Loucy (cell line): ENCODE measurements at regions not wholly inside any gene's neighbourhood (a gene's known extent, or its start where the extent isn't known, plus 50 kb on each side); places are given as distances from the start of the nearest gene placed in this dataset.

Experiments
- EZH2phosphoT487 ChIP-seq: fragments of 200-600 bp; IDR thresholded peaks from 2 replicates; pipeline ENCODE4 v1.6.1; 2018; ENCODE audit warnings: antibody characterized with exemption, mild to moderate bottlenecking, moderate library complexity, borderline replicate concordance
- TF ChIP-seq, protein P1 (sequence below): fragments of 200-600 bp; sonication (generic); conservative IDR thresholded peaks from 2 replicates; pipeline ENCODE4 v1.5.1; 2014; ENCODE audit warnings: mild to moderate bottlenecking, antibody characterized with exemption, low read length

DNA sequence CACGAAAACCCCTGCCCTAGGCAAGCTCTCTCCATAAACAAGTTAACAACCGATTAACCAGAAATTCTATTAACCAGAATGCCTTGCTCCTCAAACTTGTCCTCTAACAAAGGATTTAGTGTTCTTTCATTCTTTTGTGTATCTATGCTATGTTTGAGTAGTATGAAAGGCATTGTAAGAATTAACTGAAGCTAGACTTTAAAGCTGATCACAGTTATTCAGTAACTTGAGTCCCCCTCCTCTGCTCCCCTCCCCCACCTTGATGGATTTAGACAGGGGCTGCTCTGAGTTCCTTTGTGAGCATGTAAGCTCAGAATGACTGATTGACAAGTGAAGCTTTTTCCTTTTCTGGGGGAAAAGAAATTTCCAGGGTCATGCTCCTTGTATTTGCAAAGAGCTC is 257.6 kb downstream of the TTLL7 start:
- no peak for TF ChIP-seq EZH2phosphoT487
- TF ChIP-seq, protein P1, sequence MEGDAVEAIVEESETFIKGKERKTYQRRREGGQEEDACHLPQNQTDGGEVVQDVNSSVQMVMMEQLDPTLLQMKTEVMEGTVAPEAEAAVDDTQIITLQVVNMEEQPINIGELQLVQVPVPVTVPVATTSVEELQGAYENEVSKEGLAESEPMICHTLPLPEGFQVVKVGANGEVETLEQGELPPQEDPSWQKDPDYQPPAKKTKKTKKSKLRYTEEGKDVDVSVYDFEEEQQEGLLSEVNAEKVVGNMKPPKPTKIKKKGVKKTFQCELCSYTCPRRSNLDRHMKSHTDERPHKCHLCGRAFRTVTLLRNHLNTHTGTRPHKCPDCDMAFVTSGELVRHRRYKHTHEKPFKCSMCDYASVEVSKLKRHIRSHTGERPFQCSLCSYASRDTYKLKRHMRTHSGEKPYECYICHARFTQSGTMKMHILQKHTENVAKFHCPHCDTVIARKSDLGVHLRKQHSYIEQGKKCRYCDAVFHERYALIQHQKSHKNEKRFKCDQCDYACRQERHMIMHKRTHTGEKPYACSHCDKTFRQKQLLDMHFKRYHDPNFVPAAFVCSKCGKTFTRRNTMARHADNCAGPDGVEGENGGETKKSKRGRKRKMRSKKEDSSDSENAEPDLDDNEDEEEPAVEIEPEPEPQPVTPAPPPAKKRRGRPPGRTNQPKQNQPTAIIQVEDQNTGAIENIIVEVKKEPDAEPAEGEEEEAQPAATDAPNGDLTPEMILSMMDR, result no peak
